ENCODE measurements at regions not wholly inside any gene's neighbourhood (a gene's known extent, or its start where the extent isn't known, plus 50 kb on each side); places are given as distances from the start of the nearest gene placed in this dataset.
A peak's percentile ranks its signal among the peaks of the same experiment; 100 is the strongest.

DNA sequence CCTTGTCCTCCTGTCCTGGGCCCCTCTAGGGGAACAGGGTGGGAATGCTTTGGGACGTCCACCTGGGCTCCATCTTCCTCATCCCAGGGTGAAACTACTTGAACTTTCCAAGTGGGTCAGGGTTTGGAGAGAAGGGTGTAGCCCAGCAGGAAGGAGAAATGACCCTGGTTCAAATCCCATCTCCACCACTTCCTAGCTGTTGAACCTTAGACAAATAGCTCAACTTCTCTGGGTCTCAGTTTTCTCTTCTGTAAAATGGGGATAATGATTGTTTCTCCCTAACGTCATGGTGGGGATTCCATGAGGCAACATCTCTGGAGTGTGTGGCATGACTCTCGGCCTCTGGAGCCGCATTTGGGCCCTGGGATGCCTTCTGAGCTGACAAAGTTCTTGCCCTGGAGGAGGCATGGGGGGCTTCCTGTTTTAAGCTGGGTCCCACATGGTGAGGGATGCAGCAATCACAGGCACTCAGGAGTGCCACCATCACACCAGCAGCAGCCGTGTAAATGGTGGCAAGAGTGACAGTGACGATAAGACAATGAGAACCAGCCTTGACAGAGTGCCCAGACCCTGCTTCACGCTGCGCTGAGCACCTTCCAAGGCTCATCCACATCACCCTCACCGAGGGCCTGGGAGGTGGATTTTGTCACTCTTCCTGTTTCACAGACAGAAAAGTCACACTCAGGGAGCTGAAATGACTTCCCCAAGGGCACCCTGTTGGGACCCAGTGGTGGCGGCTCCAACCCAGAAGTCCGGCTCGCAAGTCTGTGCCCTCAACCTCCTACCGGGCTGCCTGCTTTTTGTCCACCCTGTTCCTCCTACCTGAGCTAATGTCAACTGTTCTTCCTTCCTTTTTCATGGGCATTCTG, 69.5 kb upstream of the IER5L start:
- Histone ChIP-seq H3K27me3 (ENCODE audit: insufficient read depth, low read length) (peaks cover 4% of the 10 kb centered on the region), H3K36me3 (ENCODE audit: insufficient read depth, low read length) (no peaks in the 10 kb centered on the region), H3K4me3 (ENCODE audit: low read length in 2 of 2) (no peak overlapping the region), H3K27ac (ENCODE audit: low read depth, low read length) (no peak overlapping the region), H3K9me3 (ENCODE audit: control insufficient read depth in 1 of 2, low read length in 2 of 2) (no peaks in the 10 kb centered on the region), H3K4me1 (ENCODE audit: insufficient read depth, low read length) (no peaks in the 10 kb centered on the region)
- no peak overlapping the region for H3K27ac Mint-ChIP-seq
- H3K36me3 Mint-ChIP-seq, result no peaks in the 10 kb centered on the region
- ChIA-PET CTCF (ENCODE audit: partially characterized antibody) (interaction anchor here (0.8 kb wide), 1 partner anchor 10 kb away, joined by 3 read pairs; no protein-coding TSS in a partner anchor), POLR2A (ENCODE audit: partially characterized antibody) (interaction anchor here (0.5 to 2.0 kb wide), 2 partner anchors 11 to 26 kb away, joined by 4 to 7 read pairs; no protein-coding TSS in a partner anchor)
- no peak overlapping the region for H3K4me3 Mint-ChIP-seq
- intact Hi-C loops (cut with micrococcal nuclease), result no loop called here
- H3K9me3 Mint-ChIP-seq, result no peaks in the 10 kb centered on the region
- no peak for DNase-seq
- peaks cover 0 to 1% (median 0%) of the 10 kb centered on the region in 4 donors for H3K4me1 Mint-ChIP-seq
- peaks cover 6% of the 10 kb centered on the region in 2 donors for H3K27me3 Mint-ChIP-seq

DNA sequence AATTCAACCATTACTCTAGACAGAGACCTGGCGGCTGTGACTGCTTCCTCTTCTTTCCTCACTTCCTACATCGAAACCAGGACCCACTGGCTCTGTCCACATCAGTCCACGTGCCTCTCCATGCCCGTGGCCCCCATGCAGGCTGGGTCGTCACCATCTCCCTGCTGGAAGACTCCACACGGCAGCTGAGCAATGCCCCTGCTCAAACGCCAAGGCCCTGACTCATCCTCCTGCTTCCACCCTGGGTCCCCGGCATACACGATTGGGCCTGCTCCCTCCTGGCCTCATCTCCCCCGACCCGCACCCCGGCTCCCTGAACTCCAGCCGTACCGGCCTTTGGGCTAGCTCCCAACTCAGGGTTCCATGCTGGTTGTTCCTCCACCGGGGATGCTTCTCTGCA, 67.2 kb upstream of the IER5L start:
- CTCF ChIA-PET (ENCODE audit: partially characterized antibody), result interaction anchor here (0.7 kb wide), 1 partner anchor 71 kb away, joined by 3 read pairs; no protein-coding TSS in a partner anchor
- Histone ChIP-seq H3K4me1 (ENCODE audit: insufficient read depth, low read length) (no peaks in the 10 kb centered on the region), H3K27ac (ENCODE audit: low read depth, low read length) (no peak overlapping the region), H3K27me3 (ENCODE audit: insufficient read depth, low read length) (peaks cover 4% of the 10 kb centered on the region), H3K9me3 (ENCODE audit: control insufficient read depth in 1 of 2, low read length in 2 of 2) (no peaks in the 10 kb centered on the region), H3K4me3 (ENCODE audit: low read length in 2 of 2) (no peak overlapping the region), H3K36me3 (ENCODE audit: insufficient read depth, low read length) (no peaks in the 10 kb centered on the region)
- Mint-ChIP-seq H3K4me1 (peaks cover 0 to 7% (median 2%) of the 10 kb centered on the region in 4 donors), H3K36me3 (no peaks in the 10 kb centered on the region), H3K27ac (no peak overlapping the region), H3K9me3 (no peaks in the 10 kb centered on the region), H3K4me3 (no peak overlapping the region), H3K27me3 (peaks cover 4 to 6% of the 10 kb centered on the region in 2 donors)
- POLR2A ChIA-PET (ENCODE audit: partially characterized antibody), result interaction anchor here (0.7 to 2.5 kb wide), 3 partner anchors 9 to 67 kb away, joined by 3 to 11 read pairs (median 6); partner anchors contain the start of gene IER5L
- DNase-seq, result no peak
- intact Hi-C loops (cut with micrococcal nuclease), result no loop called here

DNA sequence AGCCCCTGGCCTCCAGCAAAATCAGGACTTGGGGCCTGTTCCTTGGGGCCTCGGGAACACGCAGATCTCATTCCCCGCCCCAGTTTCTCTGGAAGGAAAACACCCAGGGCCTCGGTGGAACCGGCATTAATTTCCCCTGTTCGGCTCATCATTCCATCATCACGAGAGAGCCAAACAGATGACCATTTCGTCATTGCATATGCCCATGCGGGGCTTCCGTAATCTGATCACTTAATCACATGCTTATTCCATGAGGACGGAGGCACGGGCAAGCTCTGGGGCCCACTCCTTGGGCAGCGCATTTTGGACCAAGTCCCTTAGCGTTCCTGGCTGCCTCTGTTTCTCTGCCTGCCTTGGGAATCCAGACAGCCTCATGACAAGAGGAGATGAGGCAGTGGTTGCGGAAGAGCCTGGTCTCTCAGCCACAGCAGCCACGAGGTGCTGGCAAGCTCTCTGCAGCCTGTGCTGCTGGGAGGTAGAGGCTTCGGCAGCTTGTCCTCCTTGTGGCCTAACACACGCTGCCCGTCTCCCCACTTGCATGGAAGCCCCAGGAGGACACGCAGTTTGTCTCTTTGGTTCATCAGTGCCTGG, 65.0 kb upstream of the IER5L start:
- peak overlapping the region in 1 of 7 donors; percentile 63 for H3K27ac Mint-ChIP-seq
- no peaks in the 10 kb centered on the region for H3K27me3 Mint-ChIP-seq
- peaks cover 3% of the 10 kb centered on the region for H3K4me1 ChIP-seq (ENCODE audit: insufficient read depth, low read length)
- no peak overlapping the region for H3K4me3 Mint-ChIP-seq
- peaks cover 3 to 14% (median 9%) of the 10 kb centered on the region in 4 donors for H3K4me1 Mint-ChIP-seq
- ChIA-PET CTCF (ENCODE audit: partially characterized antibody) (no interaction called here), POLR2A (ENCODE audit: partially characterized antibody) (interaction anchor here (1.9 kb wide), 1 partner anchor 8 kb away, joined by 4 read pairs; no protein-coding TSS in a partner anchor)
- H3K9me3 Mint-ChIP-seq, result no peaks in the 10 kb centered on the region
- H3K27me3 ChIP-seq (ENCODE audit: insufficient read depth, low read length), result peaks cover 4% of the 10 kb centered on the region
- no peaks in the 10 kb centered on the region for H3K36me3 ChIP-seq (ENCODE audit: insufficient read depth, low read length)
- no peak overlapping the region for H3K27ac ChIP-seq (ENCODE audit: low read depth, low read length)
- H3K4me3 ChIP-seq (ENCODE audit: low read length in 2 of 2), result no peak overlapping the region
- H3K9me3 ChIP-seq (ENCODE audit: control insufficient read depth in 1 of 2, low read length in 2 of 2), result no peaks in the 10 kb centered on the region
- DNase-seq, result no peak
- intact Hi-C loops (cut with micrococcal nuclease), result no loop called here
- H3K36me3 Mint-ChIP-seq, result no peaks in the 10 kb centered on the region

DNA sequence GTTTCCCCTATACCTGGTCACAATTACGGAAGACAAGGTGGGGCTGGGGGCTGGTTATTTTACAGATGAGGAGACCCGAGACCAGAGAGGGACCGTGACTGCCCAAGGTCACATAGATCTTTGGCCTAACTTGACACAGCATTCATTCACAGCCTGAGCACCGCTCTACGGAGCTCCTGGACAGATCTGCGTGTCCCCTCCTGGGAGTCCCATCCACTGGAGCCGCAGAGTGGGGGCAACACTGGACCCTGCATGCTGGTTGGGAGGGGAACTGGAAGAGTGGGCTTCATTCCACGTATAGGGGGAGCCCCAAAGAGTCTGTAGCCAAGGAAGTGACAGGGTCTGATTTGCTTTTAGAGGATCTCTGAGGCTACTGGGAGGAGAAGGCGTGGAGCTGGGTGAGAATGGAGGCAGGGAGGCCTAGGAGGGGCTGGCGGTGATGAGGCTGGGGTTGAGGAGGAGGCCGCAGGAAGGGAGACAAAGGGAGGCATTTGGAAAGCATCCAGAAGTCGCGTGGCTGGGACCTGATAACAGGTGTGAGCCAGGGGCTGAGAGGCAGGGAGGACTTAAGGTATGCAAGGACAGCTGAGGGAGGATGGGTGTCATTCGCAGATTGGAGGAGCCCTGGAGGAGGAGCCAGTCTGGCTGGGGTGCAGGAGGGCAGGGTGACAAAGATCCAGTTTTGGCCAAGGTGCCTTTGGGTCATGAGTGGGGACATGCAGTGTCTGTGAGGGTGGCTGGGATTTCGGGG, 64.3 kb upstream of the IER5L start:
- Histone ChIP-seq H3K4me1 (ENCODE audit: insufficient read depth, low read length) (peaks cover 10% of the 10 kb centered on the region), H3K4me3 (ENCODE audit: low read length in 2 of 2) (no peak overlapping the region), H3K27ac (ENCODE audit: low read depth, low read length) (no peak overlapping the region), H3K27me3 (ENCODE audit: insufficient read depth, low read length) (no peaks in the 10 kb centered on the region), H3K9me3 (ENCODE audit: control insufficient read depth in 1 of 2, low read length in 2 of 2) (no peaks in the 10 kb centered on the region), H3K36me3 (ENCODE audit: insufficient read depth, low read length) (no peaks in the 10 kb centered on the region)
- peak overlapping the region in 3 of 7 donors; percentile 48 to 57 (median 52) for H3K27ac Mint-ChIP-seq
- ChIA-PET POLR2A (ENCODE audit: partially characterized antibody) (no interaction called here), CTCF (ENCODE audit: partially characterized antibody) (interaction anchor here (1.0 kb wide), 1 partner anchor 99 kb away, joined by 3 read pairs; no protein-coding TSS in a partner anchor)
- peaks cover 8 to 21% (median 15%) of the 10 kb centered on the region in 4 donors for H3K4me1 Mint-ChIP-seq
- H3K9me3 Mint-ChIP-seq, result no peaks in the 10 kb centered on the region
- no peak overlapping the region for H3K4me3 Mint-ChIP-seq
- intact Hi-C loops (cut with micrococcal nuclease), result no loop called here
- no peaks in the 10 kb centered on the region for H3K36me3 Mint-ChIP-seq
- no peak for DNase-seq
- no peaks in the 10 kb centered on the region for H3K27me3 Mint-ChIP-seq

DNA sequence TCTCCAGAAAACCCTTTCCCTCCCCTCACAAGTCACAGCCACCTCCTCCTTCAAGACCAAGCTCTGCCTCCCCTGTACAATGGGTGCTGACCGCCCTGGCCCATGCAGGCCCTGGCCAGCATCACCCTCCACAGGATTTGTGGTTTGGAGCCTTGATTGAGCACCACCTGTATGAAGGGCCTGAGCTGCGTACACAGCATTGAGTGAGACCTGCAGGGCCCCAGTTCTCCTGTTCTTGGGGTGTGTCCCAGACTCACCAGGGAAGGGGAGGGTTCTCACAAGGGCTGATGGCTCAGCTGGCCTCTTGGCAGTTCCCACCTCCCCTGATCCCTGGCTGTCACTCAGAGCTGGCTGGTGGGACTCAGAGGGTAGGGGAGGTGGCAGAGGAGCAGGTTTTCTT, 63.7 kb upstream of the IER5L start:
- Mint-ChIP-seq H3K27me3 (no peaks in the 10 kb centered on the region), H3K36me3 (no peaks in the 10 kb centered on the region), H3K4me1 (peaks cover 12 to 28% (median 20%) of the 10 kb centered on the region in 4 donors), H3K27ac (peak overlapping the region in 1 of 7 donors; percentile 52), H3K9me3 (no peaks in the 10 kb centered on the region), H3K4me3 (no peak overlapping the region)
- H3K4me3 ChIP-seq (ENCODE audit: low read length in 2 of 2), result no peak overlapping the region
- no peaks in the 10 kb centered on the region for H3K36me3 ChIP-seq (ENCODE audit: insufficient read depth, low read length)
- H3K27me3 ChIP-seq (ENCODE audit: insufficient read depth, low read length), result no peaks in the 10 kb centered on the region
- peaks cover 16% of the 10 kb centered on the region for H3K4me1 ChIP-seq (ENCODE audit: insufficient read depth, low read length)
- DNase-seq, result no peak
- H3K27ac ChIP-seq (ENCODE audit: low read depth, low read length), result no peak overlapping the region
- H3K9me3 ChIP-seq (ENCODE audit: control insufficient read depth in 1 of 2, low read length in 2 of 2), result no peaks in the 10 kb centered on the region
- intact Hi-C loops (cut with micrococcal nuclease), result no loop called here
- POLR2A ChIA-PET (ENCODE audit: partially characterized antibody), result no interaction called here
- CTCF ChIA-PET (ENCODE audit: partially characterized antibody), result interaction anchor here (1.0 kb wide), 1 partner anchor 99 kb away, joined by 3 read pairs; no protein-coding TSS in a partner anchor

DNA sequence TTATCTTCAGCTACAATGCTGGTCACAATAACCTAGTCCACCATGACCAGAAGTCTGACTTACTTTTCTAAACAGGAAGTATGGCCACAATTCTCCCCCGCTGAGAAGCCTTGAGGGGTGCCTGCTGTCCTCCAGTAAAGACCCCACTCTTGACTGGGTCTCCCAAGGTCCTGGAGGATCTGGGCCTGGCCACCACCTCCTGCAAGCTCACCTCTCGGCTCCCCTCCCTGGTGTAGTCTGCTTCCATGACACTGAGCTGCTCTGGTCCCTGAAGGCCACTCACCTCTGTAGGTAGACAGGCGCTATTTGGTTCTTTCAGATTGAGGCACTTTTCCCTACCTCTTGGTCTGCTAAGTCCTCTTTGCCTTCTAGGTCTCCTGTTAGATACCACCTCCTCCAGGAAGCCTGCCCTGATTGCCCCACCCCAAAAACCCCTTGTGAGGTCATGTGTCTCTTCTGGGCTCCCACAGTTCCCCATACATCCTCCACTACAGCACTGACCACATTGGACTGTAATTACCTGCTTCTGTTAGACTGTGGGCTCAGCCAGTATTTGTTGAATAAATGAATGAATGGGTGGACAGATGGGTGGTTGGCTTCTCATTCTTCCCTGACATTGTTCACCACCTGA, 62.6 kb upstream of the IER5L start:
- H3K36me3 Mint-ChIP-seq, result no peaks in the 10 kb centered on the region
- H3K36me3 ChIP-seq (ENCODE audit: insufficient read depth, low read length), result no peaks in the 10 kb centered on the region
- CTCF ChIA-PET (ENCODE audit: partially characterized antibody), result no interaction called here
- no peak overlapping the region for H3K4me3 ChIP-seq (ENCODE audit: low read length in 2 of 2)
- intact Hi-C loops (cut with micrococcal nuclease), result no loop called here
- no peaks in the 10 kb centered on the region for H3K9me3 Mint-ChIP-seq
- H3K9me3 ChIP-seq (ENCODE audit: control insufficient read depth in 1 of 2, low read length in 2 of 2), result no peaks in the 10 kb centered on the region
- H3K27ac ChIP-seq (ENCODE audit: low read depth, low read length), result no peak overlapping the region
- no peak for DNase-seq
- H3K27me3 ChIP-seq (ENCODE audit: insufficient read depth, low read length), result no peaks in the 10 kb centered on the region
- POLR2A ChIA-PET (ENCODE audit: partially characterized antibody), result interaction anchor here (1.5 kb wide), 2 partner anchors 18 to 62 kb away, joined by 4 read pairs; partner anchors contain the start of gene IER5L
- no peaks in the 10 kb centered on the region for H3K27me3 Mint-ChIP-seq
- peaks cover 19 to 36% (median 28%) of the 10 kb centered on the region in 4 donors for H3K4me1 Mint-ChIP-seq
- H3K4me3 Mint-ChIP-seq, result no peak overlapping the region
- peaks cover 27% of the 10 kb centered on the region for H3K4me1 ChIP-seq (ENCODE audit: insufficient read depth, low read length)
- H3K27ac Mint-ChIP-seq, result peak overlapping the region in 3 of 7 donors; percentile 46 to 63 (median 62)

Measured in CD4-positive, alpha-beta memory T cell (primary cell).